DLD1 (cell line): ENCODE measurements at regions not wholly inside any gene's neighbourhood (a gene's known extent, or its start where the extent isn't known, plus 50 kb on each side); places are given as distances from the start of the nearest gene placed in this dataset.
"Not testable (repeated sequence)": the region's sequence is repeated elsewhere in the genome, so short reads cannot be mapped to it uniquely, and the experiment has no call there.

Experiments
- in situ Hi-C: cut with HindIII; loops from 2 replicates; pipeline ENCODE4 v1.10.0; 2017; ENCODE audit warnings: low sequenced_read_pairs

GRCh38 chr21:34219334-34220060 lies 144.3 kb upstream of the KCNE2 start:
- in situ Hi-C loops, result no loop called here

DNA sequence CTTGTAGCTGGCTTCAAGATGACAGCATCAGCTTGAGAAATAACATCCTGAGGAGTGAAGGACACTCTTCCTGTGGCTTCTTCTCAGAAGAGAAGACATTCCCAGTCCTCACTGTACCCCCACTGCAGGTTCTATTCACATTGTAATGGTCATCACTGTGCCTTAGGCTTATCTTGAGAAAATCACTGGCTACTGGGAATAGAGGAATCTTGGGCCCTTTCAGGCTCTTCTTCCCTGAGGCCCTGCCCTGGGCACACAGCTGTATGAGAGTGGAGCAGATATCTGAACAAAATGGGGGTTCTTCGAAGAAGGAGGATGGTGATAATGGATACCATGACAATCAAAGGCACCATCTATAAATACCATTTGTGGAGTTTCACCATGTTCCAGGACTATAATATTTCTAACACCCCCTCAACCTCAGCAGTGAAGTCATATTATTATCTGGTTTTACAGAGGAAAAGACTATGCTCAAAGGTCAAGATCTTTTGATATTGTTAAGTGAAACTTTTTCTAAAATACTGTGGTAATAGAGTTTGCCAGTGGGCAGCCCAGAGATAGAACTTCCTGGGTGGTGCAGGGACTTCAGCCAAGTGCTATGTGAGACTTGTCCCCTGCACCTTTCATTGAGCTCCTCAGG lies 143.1 kb upstream of the KCNE2 start:
- in situ Hi-C loops, result no loop called here

GRCh38 chr21:34221331-34222030 lies 142.3 kb upstream of the KCNE2 start:
- in situ Hi-C loops, result no loop called here

GRCh38 chr21:34222031-34222335 lies 141.8 kb upstream of the KCNE2 start:
- in situ Hi-C loops, result no loop called here

DNA sequence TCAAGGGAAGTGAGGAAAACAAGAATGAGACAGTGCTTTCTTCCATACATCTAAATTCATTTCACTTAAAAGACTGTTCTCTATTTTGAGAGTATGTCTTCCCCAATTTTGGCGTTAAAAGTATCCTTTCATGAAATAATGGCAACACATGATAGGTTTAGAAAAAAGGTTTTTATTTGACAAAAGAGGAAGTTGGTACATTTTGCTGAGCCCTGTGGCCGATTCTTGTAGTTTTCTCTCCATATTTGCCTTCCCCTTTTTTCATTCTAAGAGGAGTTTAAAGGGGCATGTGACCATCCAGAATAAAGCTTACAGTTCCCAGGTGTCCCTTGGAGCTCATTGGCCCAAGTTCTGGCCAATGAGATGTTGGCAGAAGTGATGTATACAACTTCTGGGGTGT lies 140.4 kb upstream of the KCNE2 start:
- in situ Hi-C loops, result no loop called here

DNA sequence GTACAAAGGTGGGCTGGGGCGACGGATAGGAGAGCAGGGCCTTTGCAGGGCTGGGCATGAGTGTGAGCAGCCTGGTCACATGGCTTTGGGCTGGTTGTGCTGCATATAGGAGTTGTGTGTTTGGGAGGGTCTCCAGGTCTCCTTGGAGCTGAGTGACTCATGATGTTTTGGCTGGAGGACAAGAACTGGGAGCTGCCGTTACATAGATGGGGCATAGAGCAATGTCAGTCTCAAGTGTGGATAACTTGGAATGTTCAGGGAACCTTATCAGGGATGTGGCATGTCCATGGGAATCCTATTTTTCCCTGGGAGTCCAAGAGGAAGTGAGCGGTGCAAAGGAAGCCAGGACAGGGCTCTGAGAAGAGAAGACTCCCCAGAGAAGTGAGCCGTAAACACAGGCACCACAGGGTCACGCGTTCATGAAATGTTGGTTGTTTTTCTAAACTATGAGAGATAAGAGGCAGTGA lies 136.4 kb upstream of the KCNE2 start:
- in situ Hi-C loops, result no loop called here

- in situ Hi-C loops, result no loop called here
Measured at GRCh38 chr21:34228792-34229191, 135.0 kb upstream of the KCNE2 start.

DNA sequence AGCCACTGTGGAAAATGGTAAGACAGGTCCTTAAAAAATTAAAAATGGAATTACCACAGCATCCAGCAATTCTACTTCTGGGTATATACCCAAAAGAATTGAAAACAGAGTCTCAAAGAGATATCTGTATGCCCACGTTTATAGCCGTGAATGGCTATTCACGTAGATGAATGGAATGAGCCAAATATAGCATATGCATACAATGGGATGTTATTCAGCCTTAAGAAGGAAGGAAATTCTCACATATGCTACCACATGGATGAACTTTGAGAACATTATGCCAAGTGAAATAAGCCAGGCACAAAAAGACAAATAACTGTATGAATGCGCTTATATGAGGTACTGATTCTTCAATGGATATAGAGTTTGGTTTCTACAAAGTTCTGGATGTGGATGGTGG lies 134.5 kb upstream of the KCNE2 start:
- in situ Hi-C loops, result no loop called here

DNA sequence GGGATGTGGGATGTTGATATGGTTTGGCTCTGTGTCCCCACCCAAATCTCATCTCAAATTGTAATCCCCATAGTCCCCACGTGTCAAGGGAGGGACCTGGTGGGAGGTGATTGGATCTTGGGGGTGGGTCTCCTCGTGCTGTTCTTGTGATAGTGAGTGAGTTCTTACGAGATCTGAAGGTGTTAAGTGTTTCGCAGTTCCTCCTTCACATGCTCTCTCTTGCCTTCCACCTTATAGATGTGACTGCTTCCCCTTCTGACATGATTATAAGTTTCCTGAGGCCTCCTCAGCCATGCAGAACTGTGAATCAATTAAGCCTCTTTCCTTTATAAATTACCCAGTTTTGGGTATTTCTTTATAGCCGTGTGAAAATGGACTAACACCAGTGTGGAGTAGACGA lies 130.1 kb upstream of the KCNE2 start:
- in situ Hi-C loops, result not testable (repeated sequence)

DNA sequence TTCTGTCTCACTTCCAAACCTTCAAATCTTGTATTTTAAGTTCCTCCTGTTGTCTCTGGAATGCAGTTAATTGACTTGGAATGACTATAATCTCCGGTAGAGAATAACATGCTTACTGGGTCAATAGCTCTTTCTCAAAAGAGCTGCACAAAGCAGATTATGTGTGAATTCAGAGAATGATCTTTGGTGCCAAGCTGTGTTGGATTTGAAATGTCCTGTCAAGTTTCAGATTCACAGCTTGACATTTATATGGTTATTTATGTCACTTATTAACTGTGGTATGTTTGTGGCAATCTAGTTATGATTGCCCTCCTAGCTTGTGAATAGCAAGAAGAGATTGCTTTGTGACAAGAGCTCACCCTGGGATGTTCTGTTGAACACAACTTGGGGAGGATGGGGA lies 128.3 kb upstream of the KCNE2 start:
- in situ Hi-C loops, result no loop called here

- in situ Hi-C loops, result no loop called here
Measured at GRCh38 chr21:34242973-34243372, 120.8 kb upstream of the KCNE2 start.

GRCh38 chr21:34243562-34243961 lies 120.2 kb upstream of the KCNE2 start:
- in situ Hi-C loops, result no loop called here

DNA sequence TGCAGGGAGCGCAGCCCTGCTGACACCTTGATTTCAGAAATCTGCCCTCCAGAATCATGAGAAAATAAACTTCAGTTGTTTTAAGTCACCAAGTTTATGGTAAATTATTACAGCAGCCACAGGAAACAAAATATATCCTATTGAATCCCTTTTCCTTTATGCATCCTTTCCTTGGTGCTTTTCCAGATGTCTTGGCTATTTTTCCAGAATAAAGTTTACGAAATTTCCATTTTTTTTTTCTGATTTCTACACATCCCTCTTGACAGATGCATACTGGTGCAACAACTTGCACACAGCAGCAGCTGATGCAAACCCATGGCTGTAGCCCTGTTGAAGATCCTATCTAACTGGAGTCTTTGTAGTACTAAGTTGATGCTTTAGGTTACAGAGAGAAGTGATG lies 111.1 kb upstream of the KCNE2 start:
- in situ Hi-C loops, result no loop called here

GRCh38 chr21:34255073-34255472 lies 108.7 kb upstream of the KCNE2 start:
- in situ Hi-C loops, result no loop called here

DNA sequence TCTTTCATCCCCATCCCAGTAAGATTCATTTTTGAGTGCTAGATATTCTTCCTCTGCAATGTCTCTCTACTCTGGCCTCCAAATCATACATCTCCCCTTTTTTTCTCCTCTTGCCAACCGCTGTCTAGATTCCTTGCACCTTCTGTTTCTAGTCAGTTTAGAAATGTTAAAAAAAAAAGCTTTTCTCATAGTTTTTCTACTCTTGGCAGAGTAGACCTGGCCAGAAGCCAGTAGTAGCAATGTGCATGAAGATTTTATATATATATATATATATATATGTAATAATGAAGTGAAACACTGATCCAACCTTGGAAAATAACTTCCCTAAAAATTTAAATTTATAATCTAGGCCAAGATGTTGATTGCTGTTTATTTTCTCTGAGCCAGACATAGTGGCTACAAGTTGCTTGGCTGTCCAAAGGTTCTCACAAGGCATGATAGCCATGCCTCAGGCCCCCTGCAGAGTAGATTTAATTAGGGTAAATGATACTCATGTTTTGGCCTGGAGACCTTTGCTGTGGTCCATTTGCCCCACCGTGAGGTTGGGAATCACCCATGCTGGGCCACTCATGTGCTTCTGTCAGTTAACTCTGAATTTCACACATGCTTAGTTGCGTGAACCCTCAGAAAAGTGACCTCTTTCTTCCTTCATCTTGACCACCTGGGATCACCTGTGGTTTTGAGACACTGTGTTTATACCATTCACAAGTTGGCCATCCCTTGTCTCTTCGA lies 103.4 kb upstream of the KCNE2 start:
- in situ Hi-C loops, result loop anchor here (10.0 kb wide), 1 partner anchor 64 kb away; no protein-coding TSS in a partner anchor

DNA sequence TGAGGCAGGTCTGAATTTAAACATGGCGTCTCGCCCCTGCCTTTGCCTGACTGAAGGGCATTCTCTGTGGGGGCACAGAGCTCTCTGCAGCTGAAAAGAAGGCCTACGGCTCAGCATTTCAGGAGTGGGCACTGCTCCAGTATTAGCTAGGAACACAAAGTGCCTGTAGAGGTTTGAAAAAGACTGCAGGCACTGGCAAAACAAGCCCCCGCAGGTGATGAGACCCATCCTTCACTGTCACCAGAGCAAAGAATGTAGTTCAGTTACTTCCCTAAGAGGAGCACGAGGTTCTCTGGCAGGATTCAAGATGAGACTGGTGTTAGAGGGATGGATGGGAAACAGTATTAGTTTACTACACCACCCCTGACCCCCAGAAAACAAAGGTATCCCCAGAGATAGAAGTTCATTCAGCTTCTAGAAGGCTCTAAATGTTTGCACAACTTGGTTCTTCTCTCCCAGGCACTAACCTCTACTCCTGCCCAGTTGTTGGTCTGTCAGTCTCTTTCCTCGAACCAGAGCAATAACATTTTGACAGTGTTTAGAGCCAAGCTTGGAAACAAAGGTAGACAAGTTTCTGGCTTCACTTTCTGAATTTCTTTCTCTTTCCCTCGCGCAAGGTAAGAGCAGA lies 101.9 kb upstream of the KCNE2 start:
- in situ Hi-C loops, result loop anchor here (10.0 kb wide), 1 partner anchor 63 kb away; no protein-coding TSS in a partner anchor

DNA sequence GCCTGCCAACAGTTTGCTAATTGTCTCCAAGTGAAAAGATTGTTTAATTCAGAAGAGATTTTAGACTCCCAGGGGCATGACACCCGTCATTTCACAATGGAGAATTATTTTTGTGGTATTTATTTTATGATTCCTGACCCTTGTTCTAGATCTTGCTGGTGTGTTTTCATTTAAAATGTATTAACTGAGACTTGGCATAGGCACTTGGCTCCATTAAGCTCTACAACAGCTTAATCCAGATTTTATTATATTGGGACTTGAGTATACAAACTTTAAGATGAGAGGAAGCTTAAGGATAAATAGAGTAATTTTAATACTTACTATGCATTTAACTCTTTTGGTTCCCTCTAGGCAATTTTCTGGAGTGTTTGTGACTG lies 101.3 kb upstream of the KCNE2 start:
- in situ Hi-C loops, result loop anchor here (10.0 kb wide), 1 partner anchor 62 kb away; no protein-coding TSS in a partner anchor

DNA sequence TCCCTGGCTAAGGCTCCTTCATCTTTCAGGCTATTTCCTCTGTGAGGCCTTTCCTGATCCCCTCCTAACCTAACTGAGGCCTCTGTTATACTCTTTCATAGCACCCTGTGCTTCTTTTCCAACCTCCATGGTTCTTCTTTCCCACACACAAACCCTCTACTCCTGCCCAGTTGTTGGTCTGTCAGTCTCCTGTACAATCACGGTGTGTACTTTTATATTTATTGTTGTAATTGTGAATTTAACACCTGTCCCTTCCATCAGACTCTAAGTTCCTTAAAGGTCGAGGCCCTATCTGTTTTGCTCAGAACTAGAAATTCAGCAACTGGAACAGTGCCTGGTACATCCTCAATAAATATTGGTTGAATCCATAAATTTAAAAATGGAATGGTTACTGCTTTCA lies 100.2 kb upstream of the KCNE2 start:
- in situ Hi-C loops, result loop anchor here (10.0 kb wide), 1 partner anchor 61 kb away; no protein-coding TSS in a partner anchor

DNA sequence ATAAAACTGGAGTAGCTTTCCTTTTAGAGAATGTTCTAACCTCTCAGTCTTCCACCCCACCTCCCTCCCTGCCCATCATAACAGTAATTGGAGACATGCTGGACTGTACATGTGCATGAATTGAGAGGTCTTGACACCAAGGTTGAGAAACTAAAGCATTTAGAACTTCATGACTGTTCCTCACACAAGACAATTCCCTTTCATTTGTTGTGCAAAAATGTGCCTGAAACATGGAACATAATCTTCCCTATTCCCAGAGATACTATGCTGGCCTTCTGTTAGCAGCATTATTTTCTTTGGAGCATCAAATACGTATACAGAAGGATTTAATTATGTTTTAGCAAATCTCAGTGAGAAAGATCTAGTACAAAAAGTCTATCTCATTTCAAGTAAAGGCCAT lies 97.5 kb upstream of the KCNE2 start:
- in situ Hi-C loops, result loop anchor here (10.0 kb wide), 1 partner anchor 58 kb away; no protein-coding TSS in a partner anchor

- in situ Hi-C loops, result loop anchor here (10.0 kb wide), 1 partner anchor 56 kb away; no protein-coding TSS in a partner anchor
Measured at GRCh38 chr21:34268493-34268892, 95.3 kb upstream of the KCNE2 start.

DNA sequence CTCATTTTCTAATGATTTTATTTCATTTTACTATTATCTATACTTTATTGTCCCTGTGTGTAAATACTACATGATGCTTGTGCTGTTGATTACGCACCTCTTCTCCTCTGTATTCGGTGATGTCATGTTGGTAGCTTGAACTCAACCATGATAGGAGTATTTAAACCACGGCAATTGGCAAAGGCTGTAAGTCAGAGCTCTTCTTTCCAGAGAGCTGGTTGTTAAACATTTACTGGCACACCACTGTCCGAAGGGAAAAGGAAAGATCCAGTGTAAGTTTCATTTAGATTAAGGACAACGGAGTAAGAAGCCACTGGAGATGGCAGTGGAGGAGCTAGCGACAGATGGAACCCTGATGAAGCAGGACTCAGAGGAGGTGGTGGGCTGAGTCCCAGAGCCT lies 93.4 kb upstream of the KCNE2 start:
- in situ Hi-C loops, result no loop called here
